GM18519 (cell line): ENCODE measurements at regions not wholly inside any gene's neighbourhood (a gene's known extent, or its start where the extent isn't known, plus 50 kb on each side); places are given as distances from the start of the nearest gene placed in this dataset.

Experiments used
- ATAC-seq: cut with Tn5 transposase; IDR thresholded peaks from one replicate; pipeline ENCODE4 v1.9.1; 2021; ENCODE audit warnings: mild to moderate bottlenecking, moderate library complexity; ENCODE audit not compliant: unreplicated experiment, low FRiP score

DNA sequence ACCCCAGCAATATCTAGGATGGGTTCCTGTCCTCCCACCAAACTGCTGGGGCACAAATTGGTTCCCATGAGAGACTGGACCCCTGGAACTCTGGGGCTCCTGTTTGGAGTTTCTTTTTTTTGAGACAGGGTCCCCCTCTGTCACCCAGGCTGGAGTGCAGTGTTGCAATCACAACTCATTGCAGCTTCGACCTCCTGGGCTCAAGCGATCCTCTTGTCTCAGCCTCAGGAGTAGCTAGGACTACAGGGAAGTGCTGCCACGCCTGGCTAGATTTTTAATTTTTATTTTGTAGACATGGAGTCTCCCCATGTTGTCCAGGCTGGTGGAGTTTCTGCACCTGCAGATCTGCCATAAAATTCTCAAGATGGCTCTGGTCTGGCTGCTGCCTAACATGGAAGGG lies 56.3 kb upstream of the BRD7 start:
- ATAC-seq: no peak

GRCh38 chr16:50422926-50423325 lies 54.1 kb upstream of the BRD7 start:
- ATAC-seq: no peak

DNA sequence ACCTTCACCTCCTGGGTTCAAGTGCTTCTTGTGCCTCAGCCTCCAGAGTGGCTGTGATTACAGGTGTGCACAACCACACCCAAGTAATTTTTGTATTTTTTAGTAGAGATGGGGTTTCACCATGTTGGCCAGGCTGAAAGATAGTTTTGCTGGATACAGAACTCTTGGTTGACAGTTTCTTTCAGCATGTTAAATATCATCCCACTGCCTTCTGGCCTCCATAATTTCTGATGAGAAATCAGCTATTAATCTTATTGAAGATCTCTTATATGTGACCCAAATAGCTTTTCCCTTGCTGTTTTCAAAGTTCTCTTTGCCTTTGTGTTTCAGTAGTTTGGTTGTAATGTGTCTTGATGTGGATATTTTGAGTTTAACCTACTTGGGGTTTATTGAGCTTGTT lies 50.3 kb upstream of the BRD7 start:
- ATAC-seq: no peak
